NB4 (cell line): ENCODE measurements at regions not wholly inside any gene's neighbourhood (a gene's known extent, or its start where the extent isn't known, plus 50 kb on each side); places are given as distances from the start of the nearest gene placed in this dataset.

Experiments used
- DNase-seq: peaks from one replicate; pipeline ENCODE4 v3.0.0; 2010; ENCODE audit warnings: low read depth
- H3K4me3 ChIP-seq: one replicate; pipeline ENCODE4 v1.5.1; 2011; ENCODE audit warnings: mild to moderate bottlenecking, low read depth, low read length, moderate library complexity
- MYC ChIP-seq: IDR thresholded peaks from 2 replicates; pipeline ENCODE4 v1.6.1; 2011; ENCODE audit warnings: low read depth, low read length
- POLR2A ChIP-seq: IDR thresholded peaks from 2 replicates; pipeline ENCODE4 v1.6.1; 2011; ENCODE audit warnings: mild to moderate bottlenecking; ENCODE audit not compliant: insufficient read length; ENCODE audit errors: extremely low read depth
- TF ChIP-seq, protein P1 (sequence below): IDR thresholded peaks from 2 replicates; pipeline ENCODE4 v1.6.1; 2011; ENCODE audit warnings: low read depth, low read length
- TF ChIP-seq, protein P2 (sequence below): IDR thresholded peaks from one replicate; pipeline ENCODE4 v1.5.1; 2012; ENCODE audit warnings: low read depth, low read length

DNA sequence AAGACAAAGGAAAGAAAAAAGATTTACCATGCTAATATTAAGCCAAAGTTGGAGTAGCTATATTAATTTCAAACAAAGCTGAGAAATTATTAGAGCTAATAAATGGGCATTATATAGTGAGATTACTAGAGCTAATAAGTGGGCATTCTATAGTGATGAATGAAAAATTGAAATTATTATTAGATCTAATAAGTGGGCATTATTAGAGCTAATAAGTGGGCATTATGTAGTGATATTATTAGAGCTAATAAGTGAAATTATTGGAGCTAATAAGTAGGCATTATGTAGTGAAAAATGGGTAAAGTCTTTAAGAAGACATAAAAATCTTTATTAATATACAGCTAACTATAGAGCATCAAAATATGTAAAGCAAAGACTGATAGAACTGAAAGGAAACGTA lies 745.7 kb downstream of the TRIB2 start:
- TF ChIP-seq, protein P1, sequence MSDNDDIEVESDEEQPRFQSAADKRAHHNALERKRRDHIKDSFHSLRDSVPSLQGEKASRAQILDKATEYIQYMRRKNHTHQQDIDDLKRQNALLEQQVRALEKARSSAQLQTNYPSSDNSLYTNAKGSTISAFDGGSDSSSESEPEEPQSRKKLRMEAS = no peak
- no peak for TF ChIP-seq MYC
- TF ChIP-seq, protein P2, sequence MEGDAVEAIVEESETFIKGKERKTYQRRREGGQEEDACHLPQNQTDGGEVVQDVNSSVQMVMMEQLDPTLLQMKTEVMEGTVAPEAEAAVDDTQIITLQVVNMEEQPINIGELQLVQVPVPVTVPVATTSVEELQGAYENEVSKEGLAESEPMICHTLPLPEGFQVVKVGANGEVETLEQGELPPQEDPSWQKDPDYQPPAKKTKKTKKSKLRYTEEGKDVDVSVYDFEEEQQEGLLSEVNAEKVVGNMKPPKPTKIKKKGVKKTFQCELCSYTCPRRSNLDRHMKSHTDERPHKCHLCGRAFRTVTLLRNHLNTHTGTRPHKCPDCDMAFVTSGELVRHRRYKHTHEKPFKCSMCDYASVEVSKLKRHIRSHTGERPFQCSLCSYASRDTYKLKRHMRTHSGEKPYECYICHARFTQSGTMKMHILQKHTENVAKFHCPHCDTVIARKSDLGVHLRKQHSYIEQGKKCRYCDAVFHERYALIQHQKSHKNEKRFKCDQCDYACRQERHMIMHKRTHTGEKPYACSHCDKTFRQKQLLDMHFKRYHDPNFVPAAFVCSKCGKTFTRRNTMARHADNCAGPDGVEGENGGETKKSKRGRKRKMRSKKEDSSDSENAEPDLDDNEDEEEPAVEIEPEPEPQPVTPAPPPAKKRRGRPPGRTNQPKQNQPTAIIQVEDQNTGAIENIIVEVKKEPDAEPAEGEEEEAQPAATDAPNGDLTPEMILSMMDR = no peak
- TF ChIP-seq POLR2A = no peak
- DNase-seq = no peak
- no peak overlapping the region for H3K4me3 ChIP-seq

DNA sequence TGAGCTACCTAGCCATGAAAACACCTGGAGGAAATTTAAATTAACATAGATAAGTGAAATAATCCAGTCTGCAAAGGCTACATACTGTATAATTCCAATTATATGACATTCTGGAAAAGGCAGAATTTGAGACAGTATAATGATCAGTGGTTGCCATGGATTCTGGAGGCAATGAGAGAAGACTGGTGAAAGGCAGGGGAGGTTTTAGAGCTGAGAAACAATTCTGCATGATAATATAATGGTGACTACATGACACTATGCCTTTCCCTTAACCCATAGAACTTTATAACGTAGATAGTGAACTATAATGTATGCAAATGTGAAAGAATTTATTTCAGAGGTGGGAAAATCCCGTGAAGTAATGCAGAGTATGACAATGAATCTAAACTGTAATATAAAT lies 749.3 kb downstream of the TRIB2 start:
- H3K4me3 ChIP-seq = no peak overlapping the region
- no peak for DNase-seq
- TF ChIP-seq POLR2A (no peak), MYC (no peak)
- TF ChIP-seq, protein P1 = no peak
- TF ChIP-seq, protein P2 = no peak

DNA sequence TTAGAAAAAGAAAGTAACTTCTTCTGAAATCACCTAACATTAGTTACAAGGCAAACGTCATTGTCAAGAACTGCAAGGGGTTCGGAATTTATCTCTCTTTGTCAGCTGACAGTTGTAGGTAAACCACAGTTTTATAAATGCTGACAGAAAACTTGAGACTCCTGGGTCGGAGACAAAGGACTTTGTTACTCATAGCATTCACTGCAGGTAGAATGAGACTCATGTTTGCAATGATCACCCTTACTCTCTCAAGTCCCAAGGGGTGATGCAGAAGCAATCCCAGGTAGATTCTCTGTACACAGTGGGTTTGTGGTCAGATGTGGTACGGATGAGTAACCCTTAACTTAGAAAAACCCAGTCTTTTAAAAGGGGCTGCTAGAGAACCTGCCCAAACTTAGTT lies 757.8 kb downstream of the TRIB2 start:
- no peak for DNase-seq
- no peak overlapping the region for H3K4me3 ChIP-seq
- TF ChIP-seq POLR2A = no peak
- TF ChIP-seq, protein P1 = no peak
- TF ChIP-seq, protein P2 = no peak
- no peak for TF ChIP-seq MYC

DNA sequence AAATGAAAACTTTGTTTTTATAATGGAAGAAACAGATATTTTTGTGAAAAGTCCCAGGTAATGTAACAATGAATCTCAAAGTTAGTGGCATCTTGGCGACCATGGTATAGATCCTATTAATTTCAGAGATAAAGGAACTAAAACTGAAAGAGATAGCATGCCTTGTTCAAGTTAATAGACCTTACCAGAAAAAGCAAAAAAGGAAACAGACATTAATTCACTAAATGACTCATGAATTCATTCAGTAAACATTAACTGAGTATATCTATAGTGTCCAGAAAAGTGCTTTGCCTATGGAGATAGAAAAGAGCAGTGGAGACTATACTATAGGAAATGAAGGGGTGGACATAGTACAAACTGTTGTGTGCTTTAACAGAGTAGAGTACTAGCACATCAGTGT lies 763.3 kb downstream of the TRIB2 start:
- DNase-seq = no peak
- TF ChIP-seq, protein P1 = no peak
- TF ChIP-seq, protein P2 = no peak
- TF ChIP-seq MYC (no peak), POLR2A (no peak)
- no peak overlapping the region for H3K4me3 ChIP-seq

DNA sequence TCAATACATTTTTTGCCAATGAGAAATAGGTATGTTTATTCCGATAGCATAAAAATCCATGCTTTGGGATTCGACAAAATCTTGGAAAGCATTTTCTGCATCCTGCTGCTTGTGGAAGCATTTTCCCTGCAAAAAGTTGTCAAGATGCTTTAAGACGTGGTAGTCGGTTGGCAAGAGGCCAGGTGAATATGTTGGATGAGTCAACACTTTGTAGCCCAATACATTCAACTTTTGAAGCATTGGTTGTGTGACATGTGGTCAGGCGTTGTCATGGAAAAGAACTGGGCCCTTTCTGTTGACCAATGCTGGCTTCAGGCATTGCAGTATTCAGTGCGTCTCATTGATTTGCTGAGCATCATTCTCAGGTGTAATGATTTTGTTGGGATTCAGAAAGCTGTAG lies 764.5 kb downstream of the TRIB2 start:
- DNase-seq = no peak
- no peak overlapping the region for H3K4me3 ChIP-seq
- TF ChIP-seq, protein P2 = no peak
- TF ChIP-seq MYC (no peak), POLR2A (no peak)
- TF ChIP-seq, protein P1 = no peak

DNA sequence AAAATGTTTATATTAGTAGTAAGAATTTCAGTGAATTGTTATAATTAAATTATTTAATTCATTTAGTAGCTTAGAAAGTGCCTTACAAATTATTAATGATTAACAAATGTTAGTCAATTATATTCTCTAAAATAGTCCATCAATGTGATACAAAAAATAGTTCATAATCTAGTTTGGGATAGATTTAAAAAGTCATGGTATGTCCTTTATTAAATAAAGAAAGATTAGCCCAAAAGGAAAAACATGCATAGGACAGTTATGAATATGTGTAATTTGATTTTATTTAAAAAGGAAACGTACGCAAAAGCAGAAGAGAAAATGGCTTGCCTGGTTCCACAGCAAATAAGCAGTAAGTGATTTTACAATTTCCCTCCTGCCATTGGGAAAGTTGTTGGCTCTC lies 768.5 kb downstream of the TRIB2 start:
- no peak for DNase-seq
- TF ChIP-seq MYC (no peak), POLR2A (no peak)
- TF ChIP-seq, protein P1 = no peak
- TF ChIP-seq, protein P2 = no peak
- no peak overlapping the region for H3K4me3 ChIP-seq
